ENCODE measurements at regions not wholly inside any gene's neighbourhood (a gene's known extent, or its start where the extent isn't known, plus 50 kb on each side); places are given as distances from the start of the nearest gene placed in this dataset.

DNA sequence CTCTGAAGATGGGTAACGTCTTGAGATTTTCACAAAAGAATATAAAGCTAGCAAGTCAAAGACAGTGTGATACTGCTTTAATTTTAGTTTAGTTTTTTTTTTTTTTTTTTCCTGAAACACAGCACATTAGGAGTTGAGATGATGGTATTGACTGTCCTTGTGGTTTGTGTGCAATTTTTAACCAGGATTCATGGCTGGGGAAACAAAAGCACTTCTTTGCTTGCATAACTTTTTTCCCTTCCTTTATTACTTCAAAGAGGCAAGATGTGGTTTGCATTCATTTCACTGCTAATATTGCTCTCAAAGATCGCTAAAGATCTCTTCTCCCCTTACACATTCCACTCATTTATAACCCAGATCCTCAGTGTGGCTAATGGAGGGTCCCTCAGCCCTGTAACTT, 157.1 kb upstream of the PZP start:
- TF ChIP-seq POLR2A (IDR thresholded peaks at IDR 0.05; ENCODE audit: control extremely low read depth in 1 of 2, low read depth in 2 of 2, low read length in 2 of 2) (no peak), CTCF (IDR thresholded peaks at IDR 0.05; ENCODE audit: control extremely low read depth in 1 of 3, insufficient read depth in 1 of 3, low read depth in 1 of 3, low read length in 3 of 3) (no peak), SP1 (IDR thresholded peaks at IDR 0.05; ENCODE audit: low read depth, low read length) (no peak), CEBPB (IDR thresholded peaks at IDR 0.05; ENCODE audit: low read depth, low read length) (no peak), TAF1 (IDR thresholded peaks at IDR 0.05; ENCODE audit: low read depth, low read length) (no peak), TEAD4 (IDR thresholded peaks at IDR 0.05; ENCODE audit: low read depth, low read length) (no peak), POLR2AphosphoS5 (IDR thresholded peaks at IDR 0.05; ENCODE audit: low read depth, low read length) (no peak), CHD2 (IDR thresholded peaks at IDR 0.05; ENCODE audit: low read length) (no peak), JUN (IDR thresholded peaks at IDR 0.05; ENCODE audit: low read depth, low read length) (no peak), CREB1 (IDR thresholded peaks at IDR 0.05) (no peak), RBBP5 (IDR thresholded peaks at IDR 0.05; ENCODE audit: borderline replicate concordance, low read depth, low read length) (no peak), E2F6 (IDR thresholded peaks at IDR 0.05) (no peak), FOSL1 (IDR thresholded peaks at IDR 0.05; ENCODE audit: insufficient read depth, low read depth, low read length) (no peak)
